H1 (cell line): ENCODE measurements at regions not wholly inside any gene's neighbourhood (a gene's known extent, or its start where the extent isn't known, plus 50 kb on each side); places are given as distances from the start of the nearest gene placed in this dataset.

Experiments
- EP300 ChIP-seq, 2 experiments: IDR thresholded peaks; 1 replicate in 1 of 2; 2 replicates in 1 of 2; pipeline ENCODE4 v1.6.1; 2011 to 2012; ENCODE audit warnings: low read depth in 2 of 2, low read length in 2 of 2, mild to moderate bottlenecking in 2 of 2, borderline replicate concordance in 1 of 2, inconsistent platforms in 1 of 2, moderate library complexity in 1 of 2
- FOSL1 ChIP-seq: IDR thresholded peaks from 2 replicates; pipeline ENCODE4 v1.6.1; 2011; ENCODE audit warnings: mild to moderate bottlenecking, low read depth, low read length, moderate library complexity; ENCODE audit not compliant: insufficient read depth
- POLR2AphosphoS5 ChIP-seq: IDR thresholded peaks from 2 replicates; pipeline ENCODE4 v1.6.1; 2011; ENCODE audit warnings: low read depth, low read length
- SP1 ChIP-seq: IDR thresholded peaks from 2 replicates; pipeline ENCODE4 v1.6.1; 2011; ENCODE audit warnings: low read depth, low read length
- TF ChIP-seq, protein P1 (sequence below), 3 experiments: IDR thresholded peaks; 1 replicate in 2 of 3; 2 replicates in 1 of 3; pipeline versions ENCODE4 v1.5.1 to v1.6.1; 2011; ENCODE audit warnings: low read length in 3 of 3, mild to moderate bottlenecking in 3 of 3, inconsistent platforms in 2 of 3, low read depth in 1 of 3, moderate library complexity in 1 of 3; ENCODE audit not compliant: insufficient read depth in 1 of 3; ENCODE audit errors: control extremely low read depth in 1 of 3

DNA sequence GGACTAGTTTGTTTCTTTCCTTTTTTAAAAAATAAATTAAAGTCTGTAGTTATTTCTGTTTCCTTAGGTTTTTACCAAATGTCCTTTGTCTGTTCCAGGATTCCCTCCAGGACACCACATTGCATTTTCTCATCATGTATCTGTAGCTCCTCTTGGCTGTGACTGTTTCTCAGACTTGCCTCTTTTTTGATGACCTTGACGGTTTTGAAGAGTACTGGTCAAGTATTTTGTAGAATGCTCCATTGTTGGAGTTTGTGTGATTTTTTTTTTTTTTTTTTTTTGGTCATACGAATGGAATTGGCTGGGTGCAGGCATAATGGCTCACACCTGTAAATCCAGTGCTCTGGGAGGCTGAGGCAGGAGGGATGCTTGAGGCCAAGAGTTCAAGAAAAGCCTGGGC, 127.1 kb upstream of the BMPER start:
- no peak for TF ChIP-seq EP300 (IDR thresholded peaks at IDR 0.05; ENCODE audit: borderline replicate concordance in 1 of 2, low read depth in 2 of 2, low read length in 2 of 2)
- TF ChIP-seq, protein P1, sequence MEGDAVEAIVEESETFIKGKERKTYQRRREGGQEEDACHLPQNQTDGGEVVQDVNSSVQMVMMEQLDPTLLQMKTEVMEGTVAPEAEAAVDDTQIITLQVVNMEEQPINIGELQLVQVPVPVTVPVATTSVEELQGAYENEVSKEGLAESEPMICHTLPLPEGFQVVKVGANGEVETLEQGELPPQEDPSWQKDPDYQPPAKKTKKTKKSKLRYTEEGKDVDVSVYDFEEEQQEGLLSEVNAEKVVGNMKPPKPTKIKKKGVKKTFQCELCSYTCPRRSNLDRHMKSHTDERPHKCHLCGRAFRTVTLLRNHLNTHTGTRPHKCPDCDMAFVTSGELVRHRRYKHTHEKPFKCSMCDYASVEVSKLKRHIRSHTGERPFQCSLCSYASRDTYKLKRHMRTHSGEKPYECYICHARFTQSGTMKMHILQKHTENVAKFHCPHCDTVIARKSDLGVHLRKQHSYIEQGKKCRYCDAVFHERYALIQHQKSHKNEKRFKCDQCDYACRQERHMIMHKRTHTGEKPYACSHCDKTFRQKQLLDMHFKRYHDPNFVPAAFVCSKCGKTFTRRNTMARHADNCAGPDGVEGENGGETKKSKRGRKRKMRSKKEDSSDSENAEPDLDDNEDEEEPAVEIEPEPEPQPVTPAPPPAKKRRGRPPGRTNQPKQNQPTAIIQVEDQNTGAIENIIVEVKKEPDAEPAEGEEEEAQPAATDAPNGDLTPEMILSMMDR (IDR thresholded peaks at IDR 0.05; ENCODE audit: control extremely low read depth in 1 of 3, insufficient read depth in 1 of 3, low read depth in 1 of 3, low read length in 3 of 3) = no peak
- TF ChIP-seq POLR2AphosphoS5 = no peak
- no peak for TF ChIP-seq SP1
- TF ChIP-seq FOSL1 = no peak
